IPS-NIHi7 (cell line): ENCODE measurements at regions not wholly inside any gene's neighbourhood (a gene's known extent, or its start where the extent isn't known, plus 50 kb on each side); places are given as distances from the start of the nearest gene placed in this dataset.
"Not testable (repeated sequence)": the region's sequence is repeated elsewhere in the genome, so short reads cannot be mapped to it uniquely, and the experiment has no call there.

Experiments
- DNase-seq: peaks from one replicate; pipeline ENCODE4 v3.0.0; 2012; ENCODE audit warnings: mixed read lengths; ENCODE audit errors: extremely low spot score

- not testable (repeated sequence) for DNase-seq
Observed at GRCh38 chr1:78203410-78203982, 157.7 kb downstream of the GIPC2 start.

- no peak for DNase-seq
Observed at GRCh38 chr1:78210175-78210574, 164.4 kb downstream of the GIPC2 start.

- DNase-seq = no peak
Observed at GRCh38 chr1:78211483-78212092, 165.8 kb downstream of the GIPC2 start.

- no peak for DNase-seq
Observed at GRCh38 chr1:78214334-78214733, 168.6 kb downstream of the GIPC2 start.

GRCh38 chr1:78222225-78222959, 176.6 kb downstream of the GIPC2 start:
- DNase-seq = no peak

GRCh38 chr1:78222960-78223358, 177.2 kb downstream of the GIPC2 start:
- DNase-seq = no peak

GRCh38 chr1:78223417-78224215, 177.8 kb downstream of the GIPC2 start:
- no peak for DNase-seq

- no peak for DNase-seq
Observed at GRCh38 chr1:78224246-78224785, 178.6 kb downstream of the GIPC2 start.

GRCh38 chr1:78224861-78225552, 179.2 kb downstream of the GIPC2 start:
- DNase-seq = peak; percentile 33

- no peak for DNase-seq
Observed at GRCh38 chr1:78226784-78227183, 181.0 kb downstream of the GIPC2 start.

- DNase-seq = no peak
Observed at GRCh38 chr1:78227705-78228635, 182.2 kb downstream of the GIPC2 start.

- DNase-seq = no peak
Observed at GRCh38 chr1:78229344-78229743, 183.6 kb downstream of the GIPC2 start.

- DNase-seq = no peak
Observed at GRCh38 chr1:78231477-78231876, 185.7 kb downstream of the GIPC2 start.

GRCh38 chr1:78231894-78232293, 186.1 kb downstream of the GIPC2 start:
- DNase-seq = no peak

- DNase-seq = no peak
Observed at GRCh38 chr1:78232630-78233029, 186.9 kb downstream of the GIPC2 start.

GRCh38 chr1:78234496-78234895, 188.7 kb downstream of the GIPC2 start:
- no peak for DNase-seq

GRCh38 chr1:78236716-78237115, 190.9 kb downstream of the GIPC2 start:
- DNase-seq = no peak

- DNase-seq = peak; percentile 69
Observed at GRCh38 chr1:78237364-78237916, 191.7 kb downstream of the GIPC2 start.

GRCh38 chr1:78240191-78240590, 194.4 kb downstream of the GIPC2 start:
- no peak for DNase-seq

GRCh38 chr1:78240755-78241154, 195.0 kb downstream of the GIPC2 start:
- DNase-seq = no peak
